ENCODE measurements at regions not wholly inside any gene's neighbourhood (a gene's known extent, or its start where the extent isn't known, plus 50 kb on each side); places are given as distances from the start of the nearest gene placed in this dataset.

- TF ChIP-seq, protein P1, sequence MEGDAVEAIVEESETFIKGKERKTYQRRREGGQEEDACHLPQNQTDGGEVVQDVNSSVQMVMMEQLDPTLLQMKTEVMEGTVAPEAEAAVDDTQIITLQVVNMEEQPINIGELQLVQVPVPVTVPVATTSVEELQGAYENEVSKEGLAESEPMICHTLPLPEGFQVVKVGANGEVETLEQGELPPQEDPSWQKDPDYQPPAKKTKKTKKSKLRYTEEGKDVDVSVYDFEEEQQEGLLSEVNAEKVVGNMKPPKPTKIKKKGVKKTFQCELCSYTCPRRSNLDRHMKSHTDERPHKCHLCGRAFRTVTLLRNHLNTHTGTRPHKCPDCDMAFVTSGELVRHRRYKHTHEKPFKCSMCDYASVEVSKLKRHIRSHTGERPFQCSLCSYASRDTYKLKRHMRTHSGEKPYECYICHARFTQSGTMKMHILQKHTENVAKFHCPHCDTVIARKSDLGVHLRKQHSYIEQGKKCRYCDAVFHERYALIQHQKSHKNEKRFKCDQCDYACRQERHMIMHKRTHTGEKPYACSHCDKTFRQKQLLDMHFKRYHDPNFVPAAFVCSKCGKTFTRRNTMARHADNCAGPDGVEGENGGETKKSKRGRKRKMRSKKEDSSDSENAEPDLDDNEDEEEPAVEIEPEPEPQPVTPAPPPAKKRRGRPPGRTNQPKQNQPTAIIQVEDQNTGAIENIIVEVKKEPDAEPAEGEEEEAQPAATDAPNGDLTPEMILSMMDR (IDR thresholded peaks at IDR 0.05): no peak
- TF ChIP-seq EZH2 (IDR thresholded peaks at IDR 0.05; ENCODE audit: borderline replicate concordance, insufficient read depth, low read depth, low read length, poor library complexity, severe bottlenecking): no peak
Measured at GRCh38 chr3:153462545-153462944, 300.5 kb downstream of the RAP2B start.
